OCI-LY7 (cell line): ENCODE measurements at regions not wholly inside any gene's neighbourhood (a gene's known extent, or its start where the extent isn't known, plus 50 kb on each side); places are given as distances from the start of the nearest gene placed in this dataset.

Source experiments
- BruUV-seq: library from RNA; stranded (reverse); fragments of 400-500 nt; replicated peaks from 2 replicates; lab custom pipeline; 2021; lab: Mats Ljungman, UMichigan
- CTCF ChIA-PET: fragments of 300-600 bp; sonication (Branson Sonifier 250); formaldehyde crosslinking; loops from one replicate; lab custom pipeline; 2022; ENCODE audit warnings: antibody characterized with exemption; ENCODE audit not compliant: unreplicated experiment; lab: Charles Lee
- POLR2A ChIA-PET: fragments of 300-600 bp; sonication (Branson Sonifier 250); formaldehyde crosslinking; loops from one replicate; lab custom pipeline; 2022; ENCODE audit warnings: antibody characterized with exemption; lab: Charles Lee
- DNase-seq: peaks from one replicate; pipeline ENCODE4 v3.0.0-alpha.2; 2015; ENCODE audit warnings: low spot score
- H2AFZ ChIP-seq: fragments of 200-600 bp; sonication (generic), shearing (Covaris generic); 2 replicates; pipeline ENCODE4 v1.6.1; 2014; ENCODE audit warnings: mild to moderate bottlenecking, antibody characterized with exemption, low read length, moderate library complexity
- H3K27ac ChIP-seq: fragments of 200-600 bp; sonication (generic); 2 replicates; pipeline ENCODE4 v1.5.1; 2014; ENCODE audit warnings: mixed run types, low read depth, mild to moderate bottlenecking, moderate library complexity, low read length, inconsistent platforms; ENCODE audit not compliant: poor library complexity, severe bottlenecking
- H3K36me3 ChIP-seq: fragments of 200-600 bp; sonication (generic); 2 replicates; pipeline ENCODE4 v1.6.1; 2014; ENCODE audit warnings: mild to moderate bottlenecking, antibody characterized with exemption, low read length, moderate library complexity, mixed read lengths; ENCODE audit not compliant: insufficient read depth
- H3K4me1 ChIP-seq: fragments of 200-600 bp; sonication (generic); 2 replicates; pipeline ENCODE4 v1.5.1; 2014; ENCODE audit warnings: mild to moderate bottlenecking, low read length; ENCODE audit not compliant: insufficient read depth, poor library complexity, severe bottlenecking
- H3K4me2 ChIP-seq: fragments of 200-600 bp; sonication (generic); 2 replicates; pipeline ENCODE4 v1.6.1; 2014; ENCODE audit warnings: mild to moderate bottlenecking, low read length
- H3K4me3 ChIP-seq: fragments of 200-600 bp; sonication (generic); 2 replicates; pipeline ENCODE4 v1.5.1; 2014; ENCODE audit warnings: mild to moderate bottlenecking, low read depth, low read length; ENCODE audit not compliant: poor library complexity, severe bottlenecking
- H3K79me2 ChIP-seq: fragments of 200-600 bp; sonication (generic); 2 replicates; pipeline ENCODE4 v1.6.1; 2016; ENCODE audit warnings: low read depth, mild to moderate bottlenecking, low read length, moderate library complexity, mixed read lengths; ENCODE audit not compliant: insufficient read depth
- H3K9me2 ChIP-seq: fragments of 200-600 bp; sonication (generic); 2 replicates; pipeline ENCODE4 v1.6.1; 2016; ENCODE audit warnings: mild to moderate bottlenecking, low read length, mixed read lengths; ENCODE audit not compliant: insufficient read depth
- H3K9me3 ChIP-seq: fragments of 200-600 bp; sonication (generic); 2 replicates; pipeline ENCODE4 v1.6.1; 2014; ENCODE audit warnings: mild to moderate bottlenecking, mixed run types, low read length, mixed read lengths
- H4K20me1 ChIP-seq: fragments of 200-600 bp; sonication (generic); 2 replicates; pipeline ENCODE4 v1.6.1; 2014; ENCODE audit warnings: mild to moderate bottlenecking, antibody characterized with exemption, low read length, moderate library complexity, mixed read lengths; ENCODE audit not compliant: insufficient read depth
- EZH2phosphoT487 ChIP-seq: fragments of 200-600 bp; sonication (generic); IDR thresholded peaks from 2 replicates; pipeline ENCODE4 v1.6.1; 2018; ENCODE audit warnings: low read depth, borderline replicate concordance, mild to moderate bottlenecking, mixed run types, antibody characterized with exemption, low read length, moderate library complexity, mixed read lengths
- intact Hi-C: fragments of 100-400 bp; cut with micrococcal nuclease; formaldehyde crosslinking; loops from one replicate; pipeline ENCODE4 v1.10.0; 2022; ENCODE audit not compliant: unreplicated experiment
- TF ChIP-seq, protein P1 (sequence below): fragments of 200-600 bp; sonication (generic); conservative IDR thresholded peaks from 2 replicates; pipeline ENCODE4 v1.5.1; 2014; ENCODE audit warnings: mild to moderate bottlenecking, antibody characterized with exemption, low read length, moderate library complexity, mixed read lengths

- CTCF ChIA-PET = no interaction called here
- no TSS peak for BruUV-seq
Measured at GRCh38 chr13:53216773-53217172, 188.2 kb downstream of the OLFM4 start.

GRCh38 chr13:53217194-53217593 is 188.6 kb downstream of the OLFM4 start:
- Histone ChIP-seq H3K79me2 (no peaks in the 10 kb centered on the region), H3K4me2 (no peak overlapping the region), H3K36me3 (no peaks in the 10 kb centered on the region), H3K27ac (no peak overlapping the region), H3K9me2 (no peaks in the 10 kb centered on the region), H4K20me1 (no peaks in the 10 kb centered on the region), H3K9me3 (no peaks in the 10 kb centered on the region), H2AFZ (no peak overlapping the region), H3K4me3 (no peak overlapping the region), H3K4me1 (no peaks in the 10 kb centered on the region)
- no peak for DNase-seq
- ChIA-PET CTCF (no interaction called here), POLR2A (no interaction called here)
- BruUV-seq = no TSS peak
- no peak for TF ChIP-seq EZH2phosphoT487
- TF ChIP-seq, protein P1, sequence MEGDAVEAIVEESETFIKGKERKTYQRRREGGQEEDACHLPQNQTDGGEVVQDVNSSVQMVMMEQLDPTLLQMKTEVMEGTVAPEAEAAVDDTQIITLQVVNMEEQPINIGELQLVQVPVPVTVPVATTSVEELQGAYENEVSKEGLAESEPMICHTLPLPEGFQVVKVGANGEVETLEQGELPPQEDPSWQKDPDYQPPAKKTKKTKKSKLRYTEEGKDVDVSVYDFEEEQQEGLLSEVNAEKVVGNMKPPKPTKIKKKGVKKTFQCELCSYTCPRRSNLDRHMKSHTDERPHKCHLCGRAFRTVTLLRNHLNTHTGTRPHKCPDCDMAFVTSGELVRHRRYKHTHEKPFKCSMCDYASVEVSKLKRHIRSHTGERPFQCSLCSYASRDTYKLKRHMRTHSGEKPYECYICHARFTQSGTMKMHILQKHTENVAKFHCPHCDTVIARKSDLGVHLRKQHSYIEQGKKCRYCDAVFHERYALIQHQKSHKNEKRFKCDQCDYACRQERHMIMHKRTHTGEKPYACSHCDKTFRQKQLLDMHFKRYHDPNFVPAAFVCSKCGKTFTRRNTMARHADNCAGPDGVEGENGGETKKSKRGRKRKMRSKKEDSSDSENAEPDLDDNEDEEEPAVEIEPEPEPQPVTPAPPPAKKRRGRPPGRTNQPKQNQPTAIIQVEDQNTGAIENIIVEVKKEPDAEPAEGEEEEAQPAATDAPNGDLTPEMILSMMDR = no peak
- intact Hi-C loops = no loop called here

More at GRCh38 chr13:53216773-53217172, 188.2 kb downstream of the OLFM4 start:
- Histone ChIP-seq H2AFZ (no peak overlapping the region), H4K20me1 (no peaks in the 10 kb centered on the region), H3K4me3 (no peak overlapping the region), H3K9me3 (no peaks in the 10 kb centered on the region), H3K4me1 (no peaks in the 10 kb centered on the region), H3K9me2 (no peaks in the 10 kb centered on the region), H3K79me2 (no peaks in the 10 kb centered on the region), H3K36me3 (no peaks in the 10 kb centered on the region), H3K27ac (no peak overlapping the region), H3K4me2 (no peak overlapping the region)
- TF ChIP-seq EZH2phosphoT487 = no peak
- DNase-seq = no peak
- intact Hi-C loops = no loop called here
- POLR2A ChIA-PET = no interaction called here

DNA sequence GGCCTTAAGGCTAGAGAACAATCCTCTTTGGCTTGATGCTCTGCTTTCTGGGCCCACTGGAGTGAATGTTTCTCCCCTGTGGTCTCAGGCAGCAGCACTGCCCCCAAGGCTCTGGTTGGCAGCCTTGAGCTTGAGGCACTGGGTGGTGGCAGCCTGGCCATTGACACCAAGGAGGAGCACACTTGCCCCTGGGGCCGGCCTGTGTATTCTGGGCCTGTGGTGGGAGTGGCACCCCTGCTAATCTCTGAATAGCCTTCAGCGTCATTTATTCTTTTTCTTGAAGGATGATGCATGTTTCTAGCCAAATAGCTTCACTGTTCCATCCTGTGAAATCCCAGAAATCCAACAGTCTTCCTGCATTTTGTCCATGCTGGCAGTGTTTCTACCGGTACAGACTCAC is 191.4 kb downstream of the OLFM4 start:
- no peak overlapping the region for H3K4me3 ChIP-seq
- no peaks in the 10 kb centered on the region for H3K9me2 ChIP-seq
- no peak for DNase-seq
- H4K20me1 ChIP-seq = no peaks in the 10 kb centered on the region
- no peaks in the 10 kb centered on the region for H3K79me2 ChIP-seq
- H3K9me3 ChIP-seq = no peaks in the 10 kb centered on the region
- no peaks in the 10 kb centered on the region for H3K36me3 ChIP-seq
- intact Hi-C loops = no loop called here
- BruUV-seq = no TSS peak
- H2AFZ ChIP-seq = no peak overlapping the region
- TF ChIP-seq, protein P1 = no peak
- no peak for TF ChIP-seq EZH2phosphoT487
- no peaks in the 10 kb centered on the region for H3K4me1 ChIP-seq
- H3K27ac ChIP-seq = no peak overlapping the region
- POLR2A ChIA-PET = no interaction called here
- H3K4me2 ChIP-seq = no peak overlapping the region
- CTCF ChIA-PET = no interaction called here
